Activated CD4-positive, alpha-beta memory T cell treated with anti-CD3 and anti-CD28 coated beads for 36 hours (primary cell): ENCODE measurements at regions not wholly inside any gene's neighbourhood (a gene's known extent, or its start where the extent isn't known, plus 50 kb on each side); places are given as distances from the start of the nearest gene placed in this dataset.

Experiments
- CTCF ChIA-PET: fragments of 350-600 bp; sonication (Branson Sonifier 250); formaldehyde crosslinking; loops from one replicate; lab custom pipeline; 2021; ENCODE audit warnings: antibody characterized with exemption, inconsistent platforms; lab: Charles Lee
- POLR2A ChIA-PET: fragments of 350-600 bp; sonication (Branson Sonifier 250); formaldehyde crosslinking; loops from one replicate; lab custom pipeline; 2021; ENCODE audit warnings: antibody characterized with exemption; lab: Charles Lee
- DNase-seq: peaks from one replicate; pipeline ENCODE4 v3.0.0-alpha.2; 2020
- H3K27ac Mint-ChIP-seq: one replicate; pipeline ENCODE4 v1.8.0; 2021; ENCODE audit warnings: mixed read lengths
- H3K27me3 Mint-ChIP-seq: one replicate; pipeline ENCODE4 v1.8.0; 2021; ENCODE audit warnings: mixed read lengths
- H3K36me3 Mint-ChIP-seq: one replicate; pipeline ENCODE4 v1.8.0; 2021; ENCODE audit warnings: mixed read lengths
- H3K4me1 Mint-ChIP-seq: one replicate; pipeline ENCODE4 v1.8.0; 2021; ENCODE audit warnings: low read depth, mixed read lengths
- H3K4me3 Mint-ChIP-seq: one replicate; pipeline ENCODE4 v1.8.0; 2021; ENCODE audit warnings: mild to moderate bottlenecking, mixed read lengths
- H3K9me3 Mint-ChIP-seq: one replicate; pipeline ENCODE4 v1.8.0; 2021; ENCODE audit warnings: mixed read lengths
- intact Hi-C: fragments of 100-400 bp; cut with micrococcal nuclease; formaldehyde crosslinking; loops from one replicate; pipeline ENCODE4 v1.15.1; 2023

GRCh38 chr17:72515291-72516065 is 394.7 kb downstream of the SOX9 start:
- ChIA-PET CTCF (no interaction called here), POLR2A (no interaction called here)
- Mint-ChIP-seq H3K4me1 (peaks cover under 1% of the 10 kb centered on the region), H3K9me3 (no peaks in the 10 kb centered on the region), H3K36me3 (no peaks in the 10 kb centered on the region), H3K27me3 (peaks cover 4% of the 10 kb centered on the region), H3K27ac (no peak overlapping the region), H3K4me3 (no peak overlapping the region)
- intact Hi-C loops = no loop called here
- DNase-seq = no peak

GRCh38 chr17:72516772-72517399 is 396.1 kb downstream of the SOX9 start:
- POLR2A ChIA-PET = no interaction called here
- intact Hi-C loops = no loop called here
- Mint-ChIP-seq H3K27me3 (peaks cover 4% of the 10 kb centered on the region), H3K36me3 (no peaks in the 10 kb centered on the region), H3K9me3 (no peaks in the 10 kb centered on the region), H3K4me1 (peaks cover 3% of the 10 kb centered on the region), H3K4me3 (no peak overlapping the region), H3K27ac (no peak overlapping the region)
- DNase-seq = no peak
- CTCF ChIA-PET = no interaction called here

- Mint-ChIP-seq H3K4me3 (no peak overlapping the region), H3K27ac (no peak overlapping the region), H3K9me3 (no peaks in the 10 kb centered on the region), H3K36me3 (no peaks in the 10 kb centered on the region), H3K27me3 (peaks cover 4% of the 10 kb centered on the region), H3K4me1 (peaks cover 3% of the 10 kb centered on the region)
- DNase-seq = no peak
- CTCF ChIA-PET = no interaction called here
- POLR2A ChIA-PET = no interaction called here
- intact Hi-C loops = no loop called here
Measured at GRCh38 chr17:72517413-72518158, 396.8 kb downstream of the SOX9 start.

- no peak overlapping the region for H3K4me3 Mint-ChIP-seq
- ChIA-PET CTCF (no interaction called here), POLR2A (no interaction called here)
- DNase-seq = no peak
- no peaks in the 10 kb centered on the region for H3K9me3 Mint-ChIP-seq
- no peak overlapping the region for H3K27ac Mint-ChIP-seq
- intact Hi-C loops = no loop called here
- peaks cover 3% of the 10 kb centered on the region for H3K4me1 Mint-ChIP-seq
- peaks cover 4% of the 10 kb centered on the region for H3K27me3 Mint-ChIP-seq
- no peaks in the 10 kb centered on the region for H3K36me3 Mint-ChIP-seq
Measured at GRCh38 chr17:72518159-72518732, 397.4 kb downstream of the SOX9 start.

- Mint-ChIP-seq H3K36me3 (no peaks in the 10 kb centered on the region), H3K4me3 (no peak overlapping the region), H3K27ac (no peak overlapping the region), H3K4me1 (peaks cover 3% of the 10 kb centered on the region), H3K9me3 (no peaks in the 10 kb centered on the region), H3K27me3 (peaks cover 4% of the 10 kb centered on the region)
- POLR2A ChIA-PET = no interaction called here
- intact Hi-C loops = no loop called here
- CTCF ChIA-PET = interaction anchor here (1.0 kb wide), 1 partner anchor 38 kb away, joined by 3 read pairs; no protein-coding TSS in a partner anchor
- no peak for DNase-seq
Measured at GRCh38 chr17:72518753-72519597, 398.2 kb downstream of the SOX9 start.

- Mint-ChIP-seq H3K4me1 (peaks cover 3% of the 10 kb centered on the region), H3K9me3 (no peaks in the 10 kb centered on the region), H3K36me3 (no peaks in the 10 kb centered on the region), H3K27me3 (peaks cover 4% of the 10 kb centered on the region), H3K27ac (no peak overlapping the region), H3K4me3 (no peak overlapping the region)
- intact Hi-C loops = no loop called here
- no peak for DNase-seq
- CTCF ChIA-PET = interaction anchor here (1.0 kb wide), 1 partner anchor 37 kb away, joined by 3 read pairs; no protein-coding TSS in a partner anchor
- POLR2A ChIA-PET = no interaction called here
Measured at GRCh38 chr17:72519598-72519936, 398.7 kb downstream of the SOX9 start.

GRCh38 chr17:72520665-72521303 is 400.0 kb downstream of the SOX9 start:
- intact Hi-C loops = no loop called here
- ChIA-PET CTCF (interaction anchor here (1.0 to 2.2 kb wide), 2 partner anchors 19 to 36 kb away, joined by 3 to 6 read pairs; no protein-coding TSS in a partner anchor), POLR2A (no interaction called here)
- DNase-seq = no peak
- H3K9me3 Mint-ChIP-seq = no peaks in the 10 kb centered on the region
- H3K36me3 Mint-ChIP-seq = no peaks in the 10 kb centered on the region
- no peak overlapping the region for H3K27ac Mint-ChIP-seq
- peaks cover 3% of the 10 kb centered on the region for H3K4me1 Mint-ChIP-seq
- peaks cover 4% of the 10 kb centered on the region for H3K27me3 Mint-ChIP-seq
- no peak overlapping the region for H3K4me3 Mint-ChIP-seq

GRCh38 chr17:72523491-72523890 is 402.7 kb downstream of the SOX9 start:
- Mint-ChIP-seq H3K4me3 (no peak overlapping the region), H3K36me3 (no peaks in the 10 kb centered on the region), H3K4me1 (peaks cover 3% of the 10 kb centered on the region), H3K9me3 (no peaks in the 10 kb centered on the region), H3K27me3 (peaks cover 2% of the 10 kb centered on the region), H3K27ac (no peak overlapping the region)
- CTCF ChIA-PET = interaction anchor here (1.1 kb wide), 1 partner anchor 33 kb away, joined by 3 read pairs; no protein-coding TSS in a partner anchor
- POLR2A ChIA-PET = no interaction called here
- intact Hi-C loops = no loop called here
- DNase-seq = no peak

- intact Hi-C loops = no loop called here
- CTCF ChIA-PET = interaction anchor here (0.7 kb wide), 1 partner anchor 761 kb away, joined by 3 read pairs; no protein-coding TSS in a partner anchor
- Mint-ChIP-seq H3K27ac (no peak overlapping the region), H3K36me3 (no peaks in the 10 kb centered on the region), H3K4me3 (no peak overlapping the region), H3K4me1 (peaks cover 3% of the 10 kb centered on the region), H3K9me3 (no peaks in the 10 kb centered on the region), H3K27me3 (no peaks in the 10 kb centered on the region)
- POLR2A ChIA-PET = no interaction called here
- no peak for DNase-seq
Measured at GRCh38 chr17:72525225-72526015, 404.6 kb downstream of the SOX9 start.

GRCh38 chr17:72526769-72527168 is 405.9 kb downstream of the SOX9 start:
- H3K27me3 Mint-ChIP-seq = no peaks in the 10 kb centered on the region
- no peaks in the 10 kb centered on the region for H3K9me3 Mint-ChIP-seq
- ChIA-PET CTCF (interaction anchor here (1.0 kb wide), 1 partner anchor 11 kb away, joined by 3 read pairs; no protein-coding TSS in a partner anchor), POLR2A (no interaction called here)
- no peaks in the 10 kb centered on the region for H3K4me1 Mint-ChIP-seq
- no peak overlapping the region for H3K27ac Mint-ChIP-seq
- DNase-seq = no peak
- no peaks in the 10 kb centered on the region for H3K36me3 Mint-ChIP-seq
- intact Hi-C loops = no loop called here
- H3K4me3 Mint-ChIP-seq = no peak overlapping the region
